ENCODE measurements at regions not wholly inside any gene's neighbourhood (a gene's known extent, or its start where the extent isn't known, plus 50 kb on each side); places are given as distances from the start of the nearest gene placed in this dataset.

DNA sequence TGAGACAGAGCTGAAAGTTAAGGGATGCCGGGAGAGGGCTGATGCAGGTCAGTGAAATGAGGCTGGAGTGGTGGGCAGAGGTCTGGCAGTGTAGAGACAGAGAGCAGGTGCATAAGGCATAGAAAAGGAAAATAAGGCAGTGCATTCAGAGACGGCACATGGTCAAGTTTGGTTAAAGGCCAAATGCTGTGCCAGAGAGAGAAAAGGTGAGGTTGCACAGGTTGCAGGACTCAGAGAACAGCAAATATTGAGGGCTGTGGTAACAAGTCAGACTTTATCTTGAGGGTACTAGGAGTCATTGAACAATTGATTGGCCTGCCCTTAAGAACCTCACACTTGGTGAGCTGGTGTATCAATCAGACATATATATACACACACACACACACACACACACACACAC is 102.9 kb upstream of the TSHZ2 start:
- intact Hi-C loops (cut with DNase I), result no loop called here
- H3K4me1 ChIP-seq, result no peaks in the 10 kb centered on the region

DNA sequence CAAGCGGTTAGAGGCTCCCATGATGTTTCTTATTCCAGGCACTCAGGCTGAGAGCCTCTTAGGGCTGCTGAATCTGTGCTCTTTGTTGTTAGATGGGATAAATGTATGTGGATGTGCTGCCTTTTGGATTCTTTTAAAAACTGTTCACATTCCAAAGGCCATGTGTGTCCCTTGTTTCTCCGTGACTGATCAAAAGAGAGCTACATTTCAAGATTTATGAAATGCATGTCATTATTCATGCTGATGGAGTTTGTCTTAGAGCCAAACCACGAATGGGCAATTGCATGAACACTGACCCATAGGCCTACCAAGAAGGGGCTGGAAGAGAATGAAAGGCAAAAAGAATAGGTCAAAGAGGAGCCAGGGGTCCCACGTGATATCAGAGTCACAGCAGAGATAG is 104.9 kb upstream of the TSHZ2 start:
- no peak for DNase-seq
- no peaks in the 10 kb centered on the region for H3K27me3 ChIP-seq
- no peaks in the 10 kb centered on the region for H3K4me1 ChIP-seq
- no peaks in the 10 kb centered on the region for H3K36me3 ChIP-seq
- no peak overlapping the region for H3K27ac ChIP-seq
- H3K9me3 ChIP-seq, result no peaks in the 10 kb centered on the region
- TF ChIP-seq POLR2A (IDR thresholded peaks at IDR 0.05) (no peak), EP300 (IDR thresholded peaks at IDR 0.05) (no peak), POLR2AphosphoS5 (IDR thresholded peaks at IDR 0.05) (no peak)
- TF ChIP-seq, protein P1, sequence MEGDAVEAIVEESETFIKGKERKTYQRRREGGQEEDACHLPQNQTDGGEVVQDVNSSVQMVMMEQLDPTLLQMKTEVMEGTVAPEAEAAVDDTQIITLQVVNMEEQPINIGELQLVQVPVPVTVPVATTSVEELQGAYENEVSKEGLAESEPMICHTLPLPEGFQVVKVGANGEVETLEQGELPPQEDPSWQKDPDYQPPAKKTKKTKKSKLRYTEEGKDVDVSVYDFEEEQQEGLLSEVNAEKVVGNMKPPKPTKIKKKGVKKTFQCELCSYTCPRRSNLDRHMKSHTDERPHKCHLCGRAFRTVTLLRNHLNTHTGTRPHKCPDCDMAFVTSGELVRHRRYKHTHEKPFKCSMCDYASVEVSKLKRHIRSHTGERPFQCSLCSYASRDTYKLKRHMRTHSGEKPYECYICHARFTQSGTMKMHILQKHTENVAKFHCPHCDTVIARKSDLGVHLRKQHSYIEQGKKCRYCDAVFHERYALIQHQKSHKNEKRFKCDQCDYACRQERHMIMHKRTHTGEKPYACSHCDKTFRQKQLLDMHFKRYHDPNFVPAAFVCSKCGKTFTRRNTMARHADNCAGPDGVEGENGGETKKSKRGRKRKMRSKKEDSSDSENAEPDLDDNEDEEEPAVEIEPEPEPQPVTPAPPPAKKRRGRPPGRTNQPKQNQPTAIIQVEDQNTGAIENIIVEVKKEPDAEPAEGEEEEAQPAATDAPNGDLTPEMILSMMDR (IDR thresholded peaks at IDR 0.05), result no peak
- no peak overlapping the region for H3K4me3 ChIP-seq
- WGBS, 2 donors, result 56 to 72% methylated on average over 4 of the region's 4 CpGs
- intact Hi-C loops (cut with DNase I), result no loop called here

More for the DNA sequence above, 102.9 kb upstream of the TSHZ2 start:
- no peaks in the 10 kb centered on the region for H3K27me3 ChIP-seq
- H3K36me3 ChIP-seq, result no peaks in the 10 kb centered on the region
- WGBS, 2 donors, result 76 to 96% methylated on average over 2 of the region's 2 CpGs
- H3K4me3 ChIP-seq, result no peak overlapping the region
- no peaks in the 10 kb centered on the region for H3K9me3 ChIP-seq
- TF ChIP-seq EP300 (IDR thresholded peaks at IDR 0.05), result no peak
- TF ChIP-seq, protein P1 (IDR thresholded peaks at IDR 0.05), result no peak
- no peak for TF ChIP-seq POLR2AphosphoS5 (IDR thresholded peaks at IDR 0.05)
- no peak for DNase-seq
- no peak overlapping the region for H3K27ac ChIP-seq

DNA sequence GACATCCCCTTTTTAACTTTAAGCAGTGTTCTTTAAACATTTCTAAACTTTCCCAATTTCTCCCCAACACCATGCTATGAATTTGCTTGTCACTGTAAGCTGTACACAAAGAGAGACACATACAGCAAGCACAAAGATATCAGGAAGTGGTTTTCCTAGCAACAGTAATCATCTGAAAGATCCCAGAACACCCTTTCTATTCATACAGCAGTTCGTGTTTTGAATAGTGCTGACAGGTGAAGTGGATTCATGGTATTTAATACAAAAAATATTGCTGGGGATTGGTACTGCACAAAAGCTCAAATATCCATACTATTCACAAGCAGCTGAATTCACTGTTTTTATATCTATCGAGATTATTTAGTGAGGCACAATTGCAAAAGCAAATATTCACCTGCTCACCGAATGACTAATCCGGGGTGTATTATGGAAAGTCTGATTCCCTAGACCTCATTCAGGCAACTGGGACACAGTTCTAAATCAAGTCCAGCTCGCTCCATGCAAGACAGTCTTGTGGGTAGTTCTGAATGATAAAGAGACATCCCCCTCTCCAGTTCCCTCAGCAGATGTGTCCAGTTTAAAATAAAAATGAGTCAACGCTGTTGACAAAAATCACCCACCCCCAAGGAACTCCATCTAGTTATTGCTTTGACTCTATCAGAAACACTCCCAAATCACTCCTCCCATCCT is 107.1 kb upstream of the TSHZ2 start:
- TF ChIP-seq, protein P1 (IDR thresholded peaks at IDR 0.05), result no peak
- TF ChIP-seq POLR2A (IDR thresholded peaks at IDR 0.05) (no peak), EP300 (IDR thresholded peaks at IDR 0.05) (no peak), POLR2AphosphoS5 (IDR thresholded peaks at IDR 0.05) (no peak)
- 72 to 74% methylated on average over 6 of the region's 6 CpGs for WGBS, 2 donors
- Histone ChIP-seq H3K27ac (no peak overlapping the region), H3K9me3 (no peaks in the 10 kb centered on the region), H3K4me3 (no peak overlapping the region), H3K36me3 (no peaks in the 10 kb centered on the region), H3K4me1 (no peaks in the 10 kb centered on the region), H3K27me3 (no peaks in the 10 kb centered on the region)
- intact Hi-C loops (cut with DNase I), result no loop called here
- DNase-seq, result no peak

DNA sequence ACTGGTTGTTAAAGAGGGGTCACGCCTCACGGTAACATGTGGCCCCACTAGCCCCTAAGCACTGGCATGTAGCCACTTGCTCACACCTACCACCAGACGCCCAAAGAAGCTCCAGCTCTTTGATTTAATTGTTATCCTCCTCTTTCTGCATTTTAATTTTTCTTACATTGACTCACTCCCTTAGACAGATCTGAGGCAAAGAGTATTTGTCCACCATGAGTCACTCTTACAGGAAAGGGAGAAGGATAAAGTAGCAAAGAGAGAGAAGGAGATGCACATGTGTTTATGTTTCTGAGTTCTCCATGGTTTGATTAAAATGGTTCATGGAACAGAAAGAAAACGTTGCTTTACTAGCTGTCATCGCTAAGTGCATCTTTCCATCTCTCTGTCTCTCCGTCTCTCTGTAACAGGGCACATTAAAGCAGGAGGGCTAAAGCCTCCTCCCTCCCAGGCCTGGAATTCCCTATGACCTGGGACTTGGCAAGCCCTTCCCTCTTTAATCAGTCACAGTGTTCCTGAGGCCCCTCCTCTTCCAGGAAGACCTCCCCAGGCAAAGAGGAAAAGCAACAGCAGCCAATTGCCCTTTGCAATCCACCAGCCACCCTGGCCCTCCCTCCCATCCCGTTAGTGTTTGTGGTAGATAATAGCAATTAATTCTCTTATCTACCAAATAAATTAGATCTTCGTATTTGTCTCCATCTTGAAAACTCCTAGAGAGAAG is 112.8 kb upstream of the TSHZ2 start:
- no peaks in the 10 kb centered on the region for H3K9me3 ChIP-seq
- intact Hi-C loops (cut with DNase I), result no loop called here
- no peak overlapping the region for H3K27ac ChIP-seq
- no peaks in the 10 kb centered on the region for H3K36me3 ChIP-seq
- DNase-seq, result no peak
- no peak overlapping the region for H3K4me3 ChIP-seq
- TF ChIP-seq, protein P1 (IDR thresholded peaks at IDR 0.05), result no peak
- TF ChIP-seq POLR2A (IDR thresholded peaks at IDR 0.05), result no peak
- TF ChIP-seq POLR2AphosphoS5 (IDR thresholded peaks at IDR 0.05), result no peak
- TF ChIP-seq EP300 (IDR thresholded peaks at IDR 0.05), result no peak
- H3K4me1 ChIP-seq, result no peaks in the 10 kb centered on the region
- no peaks in the 10 kb centered on the region for H3K27me3 ChIP-seq
- 63 to 71% methylated on average over 8 of the region's 8 CpGs for WGBS, 2 donors
